GM21367 (cell line): ENCODE measurements at regions not wholly inside any gene's neighbourhood (a gene's known extent, or its start where the extent isn't known, plus 50 kb on each side); places are given as distances from the start of the nearest gene placed in this dataset.

Experiments used
- ATAC-seq: cut with Tn5 transposase; IDR thresholded peaks from one replicate; pipeline ENCODE4 v1.9.1; 2021; ENCODE audit not compliant: unreplicated experiment

GRCh38 chr15:31954374-31955172 is 75.7 kb upstream of the CHRNA7 start:
- no peak for ATAC-seq

GRCh38 chr15:31955734-31956133 is 74.6 kb upstream of the CHRNA7 start:
- no peak for ATAC-seq

- no peak for ATAC-seq
These were observed 72.7 kb upstream of the CHRNA7 start for GRCh38 chr15:31957581-31957980.

DNA sequence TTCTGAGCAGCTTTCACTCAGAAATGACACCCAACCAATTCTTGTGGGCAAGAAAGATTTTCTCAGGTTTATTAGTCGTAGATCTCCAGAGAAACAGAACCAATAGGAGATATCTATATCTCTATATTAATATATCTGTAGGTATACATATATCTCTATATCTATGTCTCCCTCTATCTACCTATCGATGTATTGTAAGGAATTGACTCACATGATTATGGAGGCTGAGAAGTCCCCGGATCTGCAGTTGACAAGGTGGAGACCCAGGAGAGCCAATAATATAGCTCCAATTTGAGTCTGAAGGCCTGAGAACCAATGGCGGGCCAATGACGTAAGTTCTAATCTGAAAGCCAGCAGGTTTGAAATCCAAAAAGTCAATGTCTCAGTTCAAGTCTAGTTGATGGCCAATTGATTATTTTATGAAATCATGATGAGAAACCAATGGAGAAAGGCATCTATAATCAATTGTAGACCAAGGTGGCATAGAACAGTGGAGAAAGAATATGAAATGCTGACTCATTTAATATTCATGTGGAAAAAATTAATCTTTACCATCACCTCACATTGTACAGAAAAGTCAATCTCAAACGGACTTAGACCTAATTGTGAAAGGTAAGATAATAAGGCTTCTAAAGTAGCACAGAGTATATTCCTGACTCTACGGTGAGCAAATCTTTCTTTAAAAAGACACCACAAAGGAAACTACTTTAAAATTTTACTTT is 65.6 kb upstream of the CHRNA7 start:
- no peak for ATAC-seq

DNA sequence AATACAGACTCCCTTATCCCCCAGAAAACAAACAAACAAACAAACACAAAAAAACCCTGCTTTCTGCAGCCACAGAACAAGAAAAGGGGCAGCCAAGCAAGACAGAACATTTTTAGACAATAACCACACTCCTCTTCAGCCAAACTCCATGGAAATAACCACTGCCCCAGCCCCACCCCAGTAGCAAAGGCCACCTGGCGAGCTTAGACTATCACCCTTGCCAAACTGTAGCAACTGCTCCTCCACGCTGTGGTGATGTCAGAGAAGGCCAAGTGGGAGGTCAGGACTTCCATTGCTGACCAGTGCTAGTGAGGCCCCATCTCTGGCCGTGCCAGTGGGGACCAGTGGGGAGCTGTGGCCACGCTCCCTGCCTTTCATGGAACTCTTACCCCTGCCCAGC is 60.3 kb upstream of the CHRNA7 start:
- ATAC-seq = no peak

DNA sequence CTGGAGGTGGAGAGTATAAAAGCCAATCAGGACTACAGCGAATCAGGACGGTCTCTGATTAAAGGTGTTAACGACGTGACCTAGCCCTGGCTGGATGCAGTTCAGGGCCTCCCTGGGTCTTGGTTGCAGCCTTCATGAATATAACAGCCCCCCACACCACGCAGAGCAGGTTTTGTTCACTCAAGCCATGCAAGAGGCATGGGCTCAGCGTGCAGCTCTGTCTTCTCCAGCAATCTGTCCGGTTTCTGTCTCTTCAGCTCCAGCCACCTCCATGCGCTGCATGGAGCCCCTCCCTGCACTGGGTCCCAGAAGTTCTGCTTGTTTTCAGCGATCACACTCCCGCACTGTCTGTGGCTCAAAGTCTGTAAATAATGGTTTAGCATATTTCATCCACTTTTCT is 57.1 kb upstream of the CHRNA7 start:
- no peak for ATAC-seq

- no peak for ATAC-seq
These were observed 56.0 kb upstream of the CHRNA7 start for GRCh38 chr15:31974154-31974794.

GRCh38 chr15:31974855-31975829 is 55.2 kb upstream of the CHRNA7 start:
- ATAC-seq = no peak

DNA sequence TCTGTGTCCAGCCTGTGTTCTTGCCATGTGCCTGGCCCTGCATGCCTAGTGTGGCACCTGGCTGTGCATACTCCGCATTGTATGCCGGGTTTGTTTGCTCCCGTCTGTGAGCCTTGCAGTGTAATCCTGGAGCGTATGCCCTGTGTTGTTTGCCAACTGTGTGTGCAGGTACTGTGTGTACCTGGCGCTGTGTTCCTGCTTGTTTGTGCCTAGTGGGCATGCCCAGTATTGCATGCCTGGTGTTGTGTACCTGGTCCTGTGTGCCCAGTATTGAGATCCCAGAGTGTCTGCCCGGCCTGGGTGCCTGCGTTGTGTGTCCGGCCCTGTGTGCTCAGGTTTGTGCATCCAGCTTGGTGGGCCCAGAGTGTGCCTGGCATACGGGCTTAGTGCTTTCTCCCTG is 54.5 kb upstream of the CHRNA7 start:
- ATAC-seq = no peak

DNA sequence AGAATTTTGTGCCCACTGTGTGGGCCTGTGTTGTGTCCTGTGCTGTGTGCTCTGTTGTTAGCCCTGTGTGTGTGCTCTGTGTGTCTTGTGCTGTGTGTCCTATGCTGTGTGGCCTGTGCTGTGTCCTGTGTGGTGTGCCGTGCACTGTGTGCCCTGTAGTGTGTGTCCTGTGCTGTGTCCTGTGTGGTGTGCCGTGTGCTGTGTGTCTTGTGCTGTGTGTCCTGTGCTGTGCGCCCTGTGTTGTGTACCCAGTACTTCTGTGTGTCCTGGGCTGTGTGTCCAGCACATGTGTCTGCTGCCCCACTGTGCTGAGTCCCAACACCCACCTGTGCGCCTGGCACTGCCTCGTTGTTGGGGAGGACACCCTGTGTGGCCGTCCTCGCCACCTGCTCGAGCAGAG is 53.2 kb upstream of the CHRNA7 start:
- ATAC-seq = no peak

DNA sequence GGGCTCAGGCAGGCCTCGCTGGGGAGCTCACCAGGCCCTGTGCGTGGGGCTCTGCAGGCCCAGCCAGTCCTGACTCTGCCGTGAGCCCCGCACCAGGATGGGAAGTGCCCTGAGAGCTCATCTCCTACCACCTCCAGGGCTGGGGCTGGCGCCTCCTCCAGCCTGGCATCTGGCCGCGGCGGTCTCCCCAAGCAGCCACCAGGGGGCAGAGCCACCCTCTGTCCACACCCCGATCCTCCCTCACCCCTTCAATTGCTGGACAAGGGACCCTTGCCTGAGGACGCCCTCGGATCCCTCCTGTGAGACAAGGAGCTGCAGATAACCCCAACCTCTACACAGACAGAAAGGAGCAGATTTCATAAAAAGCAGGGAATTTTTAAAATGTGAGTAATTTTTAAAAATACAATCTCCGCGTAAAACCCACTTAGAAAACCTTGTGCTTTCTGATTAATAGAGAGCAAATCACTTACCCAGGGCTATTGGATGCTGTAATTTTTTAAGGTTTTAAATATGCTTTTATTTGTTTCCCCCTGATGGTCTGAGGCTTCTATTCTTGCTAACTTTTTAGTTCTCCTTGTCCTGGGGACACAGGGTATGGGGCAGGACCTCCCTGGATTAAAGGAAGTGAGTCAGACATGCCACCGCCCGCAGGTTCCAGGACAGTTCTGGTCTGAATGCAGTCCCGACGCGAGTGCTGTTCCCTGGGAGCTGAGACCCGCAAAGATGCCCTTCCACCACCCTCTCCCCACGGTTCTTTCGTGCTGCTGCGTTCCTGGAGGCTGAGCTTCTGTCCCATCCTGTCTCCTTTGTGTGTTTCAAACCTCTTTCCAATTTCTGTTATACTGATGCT is 52.3 kb upstream of the CHRNA7 start:
- no peak for ATAC-seq
